Keratinocyte (primary cell): ENCODE measurements at regions not wholly inside any gene's neighbourhood (a gene's known extent, or its start where the extent isn't known, plus 50 kb on each side); places are given as distances from the start of the nearest gene placed in this dataset.

Experiments used
- DNase-seq: peaks from one replicate; pipeline ENCODE4 v3.0.0-alpha.2; 2011; ENCODE audit warnings: low read depth, missing footprints, low spot score
- FAIRE-seq: peaks from 2 replicates; lab custom pipeline; 2011; peaks lifted over from hg19 to GRCh38; lab: Jason Lieb, UNC
- H2AFZ ChIP-seq: 2 replicates; pipeline ENCODE4 v1.6.0; 2012; ENCODE audit warnings: low read length, control low read depth, inconsistent platforms; ENCODE audit not compliant: control insufficient read depth
- H3K27ac ChIP-seq: 2 replicates; pipeline ENCODE4 v1.5.1; 2011; ENCODE audit warnings: low read length; ENCODE audit not compliant: control insufficient read depth, insufficient read depth
- H3K27me3 ChIP-seq: 3 replicates; pipeline ENCODE4 v1.6.0; 2011; ENCODE audit warnings: low read length; ENCODE audit not compliant: control insufficient read depth, insufficient read depth; ENCODE audit errors: extremely low read depth
- H3K36me3 ChIP-seq, 2 experiments: 2 replicates in 1 of 2; 3 replicates in 1 of 2; pipeline ENCODE4 v1.5.1; 2011; ENCODE audit warnings: low read length in 2 of 2, mild to moderate bottlenecking in 1 of 2; ENCODE audit not compliant: control insufficient read depth in 2 of 2, insufficient read depth in 2 of 2; ENCODE audit errors: extremely low read depth in 1 of 2
- H3K4me1 ChIP-seq: 3 replicates; pipeline ENCODE4 v1.5.1; 2011; ENCODE audit warnings: low read length; ENCODE audit not compliant: control insufficient read depth, insufficient read depth; ENCODE audit errors: extremely low read depth
- H3K4me2 ChIP-seq: 3 replicates; pipeline ENCODE4 v1.6.0; 2011; ENCODE audit warnings: low read depth, low read length; ENCODE audit not compliant: control insufficient read depth, insufficient read depth; ENCODE audit errors: extremely low read depth
- H3K4me3 ChIP-seq, 3 experiments: fragments of 200-600 bp in 1 of 3; sonication (generic) in 1 of 3; 2 replicates in 2 of 3; 3 replicates in 1 of 3; pipeline ENCODE4 v1.5.1; 2011 to 2016; ENCODE audit warnings: low read length in 3 of 3, mild to moderate bottlenecking in 3 of 3, control low read depth in 2 of 3, inconsistent platforms in 1 of 3, low read depth in 1 of 3, mixed read lengths in 1 of 3, mixed run types in 1 of 3, moderate library complexity in 1 of 3; ENCODE audit not compliant: control insufficient read depth in 2 of 3, insufficient read depth in 2 of 3; ENCODE audit errors: extremely low read depth in 1 of 3
- H3K79me2 ChIP-seq: 2 replicates; pipeline ENCODE4 v1.6.0; 2012; ENCODE audit warnings: low read length; ENCODE audit not compliant: control insufficient read depth, insufficient read depth
- H3K9ac ChIP-seq: 3 replicates; pipeline ENCODE4 v1.6.0; 2011; ENCODE audit warnings: low read length; ENCODE audit not compliant: control insufficient read depth, insufficient read depth; ENCODE audit errors: extremely low read depth
- H3K9me1 ChIP-seq: 3 replicates; pipeline ENCODE4 v1.6.0; 2011; ENCODE audit warnings: low read length; ENCODE audit not compliant: control insufficient read depth, insufficient read depth; ENCODE audit errors: extremely low read depth
- H3K9me3 ChIP-seq: 2 replicates; pipeline ENCODE4 v1.5.1; 2012; ENCODE audit warnings: low read depth, low read length; ENCODE audit not compliant: control insufficient read depth
- H4K20me1 ChIP-seq: 3 replicates; pipeline ENCODE4 v1.6.0; 2011; ENCODE audit warnings: low read length; ENCODE audit not compliant: control insufficient read depth, insufficient read depth; ENCODE audit errors: extremely low read depth
- EZH2 ChIP-seq: IDR thresholded peaks from one replicate; pipeline ENCODE4 v1.6.1; 2012; ENCODE audit warnings: inconsistent platforms, mild to moderate bottlenecking, low read length, moderate library complexity
- dilution Hi-C: fragments of 300-500 bp; cut with MboI; formaldehyde crosslinking; loops from one replicate; pipeline ENCODE4 v1.7.0; 2020; ENCODE audit warnings: low sequenced_read_pairs; ENCODE audit not compliant: extremely low pct_ligation_motif_present
- TF ChIP-seq, protein P1 (sequence below), 3 experiments: IDR thresholded peaks in 1 of 3; conservative IDR thresholded peaks in 1 of 3; optimal IDR thresholded peaks in 1 of 3; 2 replicates in 2 of 3; 3 replicates in 1 of 3; pipeline versions ENCODE3 to v1.5.1; 2011; ENCODE audit warnings: low read length in 3 of 3, mild to moderate bottlenecking in 3 of 3, moderate library complexity in 2 of 3, control low read depth in 1 of 3, inconsistent platforms in 1 of 3; ENCODE audit not compliant: insufficient read depth in 2 of 3; ENCODE audit errors: extremely low read depth in 1 of 3

GRCh38 chr10:25696013-25696708 is 237.9 kb upstream of the MYO3A start:
- no peaks in the 10 kb centered on the region for H4K20me1 ChIP-seq
- no peaks in the 10 kb centered on the region for H3K9me1 ChIP-seq
- H3K79me2 ChIP-seq: no peaks in the 10 kb centered on the region
- no peaks in the 10 kb centered on the region for H3K27me3 ChIP-seq
- no peak overlapping the region for H2AFZ ChIP-seq
- TF ChIP-seq EZH2: no peak
- TF ChIP-seq, protein P1, sequence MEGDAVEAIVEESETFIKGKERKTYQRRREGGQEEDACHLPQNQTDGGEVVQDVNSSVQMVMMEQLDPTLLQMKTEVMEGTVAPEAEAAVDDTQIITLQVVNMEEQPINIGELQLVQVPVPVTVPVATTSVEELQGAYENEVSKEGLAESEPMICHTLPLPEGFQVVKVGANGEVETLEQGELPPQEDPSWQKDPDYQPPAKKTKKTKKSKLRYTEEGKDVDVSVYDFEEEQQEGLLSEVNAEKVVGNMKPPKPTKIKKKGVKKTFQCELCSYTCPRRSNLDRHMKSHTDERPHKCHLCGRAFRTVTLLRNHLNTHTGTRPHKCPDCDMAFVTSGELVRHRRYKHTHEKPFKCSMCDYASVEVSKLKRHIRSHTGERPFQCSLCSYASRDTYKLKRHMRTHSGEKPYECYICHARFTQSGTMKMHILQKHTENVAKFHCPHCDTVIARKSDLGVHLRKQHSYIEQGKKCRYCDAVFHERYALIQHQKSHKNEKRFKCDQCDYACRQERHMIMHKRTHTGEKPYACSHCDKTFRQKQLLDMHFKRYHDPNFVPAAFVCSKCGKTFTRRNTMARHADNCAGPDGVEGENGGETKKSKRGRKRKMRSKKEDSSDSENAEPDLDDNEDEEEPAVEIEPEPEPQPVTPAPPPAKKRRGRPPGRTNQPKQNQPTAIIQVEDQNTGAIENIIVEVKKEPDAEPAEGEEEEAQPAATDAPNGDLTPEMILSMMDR (optimal IDR thresholded peaks at IDR 0.05 in 1 of 3, IDR thresholded peaks at IDR 0.05 in 1 of 3, conservative IDR thresholded peaks at IDR 0.05 in 1 of 3; ENCODE audit: extremely low read depth in 1 of 3, insufficient read depth in 2 of 3, low read length in 3 of 3): no peak
- H3K4me2 ChIP-seq: no peak overlapping the region
- dilution Hi-C loops: no loop called here
- H3K36me3 ChIP-seq: no peaks in the 10 kb centered on the region
- no peaks in the 10 kb centered on the region for H3K9me3 ChIP-seq
- H3K4me3 ChIP-seq: no peak overlapping the region
- no peaks in the 10 kb centered on the region for H3K4me1 ChIP-seq
- no peak overlapping the region for H3K9ac ChIP-seq
- DNase-seq (no peak), FAIRE-seq (no peak)
- no peak overlapping the region for H3K27ac ChIP-seq

GRCh38 chr10:25697412-25697811 is 236.6 kb upstream of the MYO3A start:
- no peak for TF ChIP-seq EZH2
- TF ChIP-seq, protein P1 (optimal IDR thresholded peaks at IDR 0.05 in 1 of 3, IDR thresholded peaks at IDR 0.05 in 1 of 3, conservative IDR thresholded peaks at IDR 0.05 in 1 of 3; ENCODE audit: extremely low read depth in 1 of 3, insufficient read depth in 2 of 3, low read length in 3 of 3): no peak
- H3K27me3 ChIP-seq: no peaks in the 10 kb centered on the region
- dilution Hi-C loops: no loop called here
- H3K4me2 ChIP-seq: no peak overlapping the region
- H3K9ac ChIP-seq: no peak overlapping the region
- FAIRE-seq (no peak), DNase-seq (no peak)
- H3K27ac ChIP-seq: no peak overlapping the region
- no peaks in the 10 kb centered on the region for H3K36me3 ChIP-seq
- no peak overlapping the region for H3K4me3 ChIP-seq
- no peaks in the 10 kb centered on the region for H3K79me2 ChIP-seq
- H4K20me1 ChIP-seq: no peaks in the 10 kb centered on the region
- no peak overlapping the region for H2AFZ ChIP-seq
- no peaks in the 10 kb centered on the region for H3K9me1 ChIP-seq
- H3K4me1 ChIP-seq: no peaks in the 10 kb centered on the region
- H3K9me3 ChIP-seq: no peaks in the 10 kb centered on the region
